Vagina (tissue), 2 donors: ENCODE measurements at regions not wholly inside any gene's neighbourhood (a gene's known extent, or its start where the extent isn't known, plus 50 kb on each side); places are given as distances from the start of the nearest gene placed in this dataset.

ENCODE experiments used
- DNase-seq, 2 donors: peaks; one replicate each; pipeline ENCODE4 v3.0.0-alpha.2; 2017; ENCODE audit errors: extremely low spot score in 2 of 2
- H3K27ac ChIP-seq: fragments of 200-600 bp; sonication (generic); one replicate; pipeline ENCODE4 v1.5.1; 2019
- H3K27me3 ChIP-seq: fragments of 200-600 bp; sonication (generic); one replicate; pipeline ENCODE4 v1.5.1; 2019
- H3K36me3 ChIP-seq, 2 donors: fragments of 200-600 bp; sonication (generic); one replicate each; pipeline ENCODE4 v1.5.1; 2017 to 2019
- H3K4me1 ChIP-seq: fragments of 200-600 bp; sonication (generic); one replicate; pipeline ENCODE4 v1.5.1; 2019
- H3K4me3 ChIP-seq, 2 donors: fragments of 200-600 bp; sonication (generic); 1 replicate in 1 of 2; 2 replicates in 1 of 2; pipeline ENCODE4 v1.5.1; 2016 to 2019
- H3K9me3 ChIP-seq: fragments of 200-600 bp; sonication (generic); one replicate; pipeline ENCODE4 v1.5.1; 2019
- POLR2A ChIP-seq, 2 donors: fragments of 450-650 bp; IDR thresholded peaks; one replicate each; pipeline ENCODE4 v1.6.1; 2017; ENCODE audit warnings: antibody characterized with exemption in 2 of 2, mild to moderate bottlenecking in 2 of 2, moderate library complexity in 2 of 2
- POLR2AphosphoS5 ChIP-seq, 2 donors: sonication (generic); formaldehyde crosslinking; IDR thresholded peaks; one replicate each; pipeline ENCODE4 v1.9.0; 2017; ENCODE audit warnings: antibody characterized with exemption in 2 of 2, mild to moderate bottlenecking in 2 of 2, low read depth in 1 of 2; ENCODE audit not compliant: insufficient read depth in 1 of 2
- intact Hi-C: fragments of 100-400 bp; cut with DNase I; formaldehyde crosslinking; loops from one replicate; pipeline ENCODE4 v1.15.1; 2023
- TF ChIP-seq, protein P1 (sequence below), 3 experiments: fragments of 450-650 bp in 2 of 3; fragments of 200-600 bp in 1 of 3; sonication (generic) in 1 of 3; IDR thresholded peaks; one replicate each; pipeline ENCODE4 v1.5.1; 2017 to 2019; ENCODE audit warnings: antibody characterized with exemption in 3 of 3, mild to moderate bottlenecking in 2 of 3, moderate library complexity in 2 of 3

DNA sequence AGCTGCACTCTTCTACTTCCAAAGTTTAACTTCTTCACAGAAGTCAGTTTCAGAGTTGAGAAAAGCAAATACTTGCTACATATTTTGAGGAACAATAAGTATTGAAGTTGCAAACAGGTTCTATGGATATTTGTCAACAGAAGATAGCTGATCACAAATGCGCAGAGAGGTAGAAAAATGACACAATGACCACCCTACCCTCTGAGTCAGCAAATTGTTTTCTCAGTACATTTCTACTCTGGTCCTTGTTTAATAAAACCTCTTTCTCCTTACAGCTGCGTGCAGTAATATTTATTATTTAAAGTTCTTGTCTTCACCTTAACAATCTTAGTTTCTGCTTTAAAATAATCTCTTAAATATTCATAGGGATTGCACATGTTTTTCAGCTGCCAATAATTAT is 855.1 kb upstream of the CTNND2 start:
- no peak for DNase-seq
- Histone ChIP-seq H3K27me3 (no peaks in the 10 kb centered on the region), H3K4me1 (no peaks in the 10 kb centered on the region), H3K4me3 (no peak overlapping the region), H3K36me3 (no peaks in the 10 kb centered on the region), H3K27ac (no peak overlapping the region), H3K9me3 (no peaks in the 10 kb centered on the region)
- intact Hi-C loops, result no loop called here
- TF ChIP-seq POLR2AphosphoS5 (IDR thresholded peaks at IDR 0.05; ENCODE audit: insufficient read depth in 1 of 2, low read depth in 1 of 2) (no peak), POLR2A (IDR thresholded peaks at IDR 0.05) (no peak)
- TF ChIP-seq, protein P1, sequence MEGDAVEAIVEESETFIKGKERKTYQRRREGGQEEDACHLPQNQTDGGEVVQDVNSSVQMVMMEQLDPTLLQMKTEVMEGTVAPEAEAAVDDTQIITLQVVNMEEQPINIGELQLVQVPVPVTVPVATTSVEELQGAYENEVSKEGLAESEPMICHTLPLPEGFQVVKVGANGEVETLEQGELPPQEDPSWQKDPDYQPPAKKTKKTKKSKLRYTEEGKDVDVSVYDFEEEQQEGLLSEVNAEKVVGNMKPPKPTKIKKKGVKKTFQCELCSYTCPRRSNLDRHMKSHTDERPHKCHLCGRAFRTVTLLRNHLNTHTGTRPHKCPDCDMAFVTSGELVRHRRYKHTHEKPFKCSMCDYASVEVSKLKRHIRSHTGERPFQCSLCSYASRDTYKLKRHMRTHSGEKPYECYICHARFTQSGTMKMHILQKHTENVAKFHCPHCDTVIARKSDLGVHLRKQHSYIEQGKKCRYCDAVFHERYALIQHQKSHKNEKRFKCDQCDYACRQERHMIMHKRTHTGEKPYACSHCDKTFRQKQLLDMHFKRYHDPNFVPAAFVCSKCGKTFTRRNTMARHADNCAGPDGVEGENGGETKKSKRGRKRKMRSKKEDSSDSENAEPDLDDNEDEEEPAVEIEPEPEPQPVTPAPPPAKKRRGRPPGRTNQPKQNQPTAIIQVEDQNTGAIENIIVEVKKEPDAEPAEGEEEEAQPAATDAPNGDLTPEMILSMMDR (IDR thresholded peaks at IDR 0.05), result no peak

DNA sequence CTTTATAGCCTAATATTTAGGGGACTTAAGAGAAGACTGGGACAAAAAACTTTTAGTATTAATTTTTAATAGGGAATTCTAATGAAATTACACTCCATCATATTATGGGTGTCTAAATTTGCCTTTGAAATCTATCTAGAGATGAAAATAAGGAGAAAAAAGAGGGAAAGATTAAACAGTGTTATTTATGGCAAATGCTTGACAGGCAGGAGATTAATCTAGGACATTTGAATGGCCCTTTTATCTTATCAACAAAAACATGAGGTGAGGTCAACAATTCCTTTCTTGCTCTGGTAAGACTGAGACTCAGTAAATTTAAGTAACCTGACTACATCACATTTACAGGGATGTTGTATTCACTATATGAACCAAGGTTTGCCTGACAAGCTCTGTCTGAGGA is 852.8 kb upstream of the CTNND2 start:
- Histone ChIP-seq H3K27ac (no peak overlapping the region), H3K27me3 (no peaks in the 10 kb centered on the region), H3K4me3 (no peak overlapping the region), H3K36me3 (no peaks in the 10 kb centered on the region), H3K9me3 (no peaks in the 10 kb centered on the region), H3K4me1 (no peaks in the 10 kb centered on the region)
- no peak for DNase-seq
- TF ChIP-seq POLR2A (IDR thresholded peaks at IDR 0.05) (no peak), POLR2AphosphoS5 (IDR thresholded peaks at IDR 0.05; ENCODE audit: insufficient read depth in 1 of 2, low read depth in 1 of 2) (no peak)
- TF ChIP-seq, protein P1 (IDR thresholded peaks at IDR 0.05), result no peak
- intact Hi-C loops, result no loop called here

DNA sequence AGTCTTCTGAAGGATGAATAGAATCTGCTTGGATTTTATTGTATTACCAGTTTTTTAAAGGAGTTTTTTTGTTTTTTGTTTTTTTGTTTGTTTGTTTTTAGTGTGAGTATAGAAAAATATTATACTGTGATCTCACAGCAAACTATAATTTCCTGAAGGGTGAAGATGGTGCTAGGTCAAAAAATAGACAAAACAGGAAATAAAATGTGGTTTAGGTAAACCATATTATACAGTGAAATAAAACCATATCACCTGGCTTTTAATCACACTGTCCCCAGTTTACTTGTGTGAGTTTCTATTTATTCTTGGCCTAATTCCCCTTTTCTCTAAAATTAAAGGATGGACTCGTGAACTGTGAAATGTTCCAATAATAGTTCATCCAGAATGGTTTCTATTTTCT is 841.3 kb upstream of the CTNND2 start:
- intact Hi-C loops, result no loop called here
- no peak overlapping the region for H3K27ac ChIP-seq
- no peaks in the 10 kb centered on the region for H3K36me3 ChIP-seq
- TF ChIP-seq, protein P1 (IDR thresholded peaks at IDR 0.05), result no peak
- TF ChIP-seq POLR2AphosphoS5 (IDR thresholded peaks at IDR 0.05; ENCODE audit: insufficient read depth in 1 of 2, low read depth in 1 of 2), result no peak
- TF ChIP-seq POLR2A (IDR thresholded peaks at IDR 0.05), result no peak
- DNase-seq, result no peak
- no peaks in the 10 kb centered on the region for H3K27me3 ChIP-seq
- no peaks in the 10 kb centered on the region for H3K9me3 ChIP-seq
- no peaks in the 10 kb centered on the region for H3K4me1 ChIP-seq
- H3K4me3 ChIP-seq, result no peak overlapping the region

DNA sequence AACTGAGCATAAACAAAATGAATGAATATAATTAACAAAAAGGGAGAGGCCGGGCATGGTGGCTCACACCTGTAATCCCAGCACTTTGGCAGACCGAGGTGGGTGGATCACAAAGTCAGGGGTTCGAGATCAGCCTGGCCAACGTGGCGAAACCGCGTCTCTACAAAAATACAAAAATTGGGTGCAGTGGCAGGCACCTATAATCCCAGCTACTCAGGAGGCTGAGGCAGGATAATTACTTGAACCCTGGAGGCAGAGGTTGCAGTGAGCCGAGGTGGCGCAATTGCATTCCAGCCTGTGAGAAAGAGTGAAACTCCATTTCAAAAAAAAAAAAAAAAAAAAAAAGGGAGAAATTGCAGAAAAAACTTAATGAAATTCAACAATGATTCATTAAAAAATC is 839.3 kb upstream of the CTNND2 start:
- Histone ChIP-seq H3K4me1 (no peaks in the 10 kb centered on the region), H3K27ac (no peak overlapping the region), H3K4me3 (no peak overlapping the region), H3K36me3 (no peaks in the 10 kb centered on the region), H3K9me3 (no peaks in the 10 kb centered on the region), H3K27me3 (no peaks in the 10 kb centered on the region)
- intact Hi-C loops, result no loop called here
- TF ChIP-seq POLR2AphosphoS5 (IDR thresholded peaks at IDR 0.05; ENCODE audit: insufficient read depth in 1 of 2, low read depth in 1 of 2) (no peak), POLR2A (IDR thresholded peaks at IDR 0.05) (no peak)
- TF ChIP-seq, protein P1 (IDR thresholded peaks at IDR 0.05), result no peak
- DNase-seq, result no peak

DNA sequence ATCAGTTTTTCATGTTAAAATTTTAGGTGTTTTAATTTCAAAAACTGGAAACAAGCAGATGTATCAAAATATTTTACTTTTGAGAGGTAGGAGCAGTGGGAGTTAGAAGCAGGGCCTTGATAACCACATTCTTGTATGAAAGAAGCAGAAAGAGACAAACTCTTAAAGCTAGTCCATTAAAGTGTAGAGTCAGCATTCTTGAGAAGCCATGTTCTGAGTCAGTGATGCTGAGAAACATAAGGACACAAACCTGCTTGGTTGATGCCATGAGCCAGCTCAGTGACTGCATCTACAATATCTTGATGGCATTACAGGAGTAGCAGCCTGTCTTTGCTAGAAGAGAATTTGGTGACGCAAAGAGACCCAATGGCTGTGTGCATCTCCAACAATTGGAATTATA is 826.1 kb upstream of the CTNND2 start:
- Histone ChIP-seq H3K4me3 (no peak overlapping the region), H3K27me3 (no peaks in the 10 kb centered on the region), H3K36me3 (no peaks in the 10 kb centered on the region), H3K9me3 (no peaks in the 10 kb centered on the region), H3K27ac (no peak overlapping the region), H3K4me1 (no peaks in the 10 kb centered on the region)
- no peak for DNase-seq
- TF ChIP-seq, protein P1 (IDR thresholded peaks at IDR 0.05), result no peak
- TF ChIP-seq POLR2A (IDR thresholded peaks at IDR 0.05) (no peak), POLR2AphosphoS5 (IDR thresholded peaks at IDR 0.05; ENCODE audit: insufficient read depth in 1 of 2, low read depth in 1 of 2) (no peak)
- intact Hi-C loops, result no loop called here
